Left lung (tissue), 4 donors: ENCODE measurements at regions not wholly inside any gene's neighbourhood (a gene's known extent, or its start where the extent isn't known, plus 50 kb on each side); places are given as distances from the start of the nearest gene placed in this dataset.
A peak's percentile ranks its signal among the peaks of the same experiment; 100 is the strongest.
"Not testable (repeated sequence)": the region's sequence is repeated elsewhere in the genome, so short reads cannot be mapped to it uniquely, and the experiment has no call there.

ENCODE experiments used
- ATAC-seq: fragments of 200-7000 bp; cut with Tn5 transposase; one replicate; pipeline ENCODE4 v1.9.1; 2020; ENCODE audit warnings: moderate library complexity
- DNase-seq, 4 donors: peaks; one replicate each; pipeline ENCODE4 v3.0.0-alpha.2; 2013 to 2020
- H3K27ac ChIP-seq, 2 donors: fragments of 200-600 bp; sonication (generic) in 1 of 2; one replicate each; pipeline versions ENCODE4 v1.5.0 to v1.8.0; 2020 to 2021
- H3K27me3 ChIP-seq, 2 donors: fragments of 200-600 bp; sonication (generic) in 1 of 2; one replicate each; pipeline versions ENCODE4 v1.5.0 to v1.8.0; 2020 to 2021
- H3K36me3 ChIP-seq, 2 donors: fragments of 200-600 bp; sonication (generic) in 1 of 2; one replicate each; pipeline versions ENCODE4 v1.5.0 to v1.8.0; 2020 to 2021
- H3K4me1 ChIP-seq, 2 donors: fragments of 200-600 bp; one replicate each; pipeline ENCODE4 v1.8.0; 2021
- H3K4me3 ChIP-seq, 2 donors: fragments of 200-600 bp; sonication (generic) in 1 of 2; one replicate each; pipeline versions ENCODE4 v1.5.0 to v1.8.0; 2020 to 2021; ENCODE audit warnings: mild to moderate bottlenecking in 1 of 2
- H3K9me3 ChIP-seq, 2 donors: fragments of 200-600 bp; sonication (generic) in 1 of 2; one replicate each; pipeline versions ENCODE4 v1.5.0 to v1.8.0; 2020 to 2021
- CTCF ChIP-seq, 2 donors: fragments of 200-600 bp; sonication (generic) in 1 of 2; IDR thresholded peaks; one replicate each; pipeline versions ENCODE4 v1.5.0 to v1.8.0; 2021; ENCODE audit warnings: antibody characterized with exemption in 2 of 2
- intact Hi-C, 2 donors: fragments of 100-400 bp; cut with DNase I; formaldehyde crosslinking; loops; one replicate each; pipeline versions ENCODE4 v1.11.2 to v1.14.2; 2022
- donor health status: DM: no; HTN: yes; CAD: no.
- donor health status: DM: no; HTN: no; CAD: no.

- ATAC-seq = peak; percentile 25
- H3K27ac ChIP-seq = peak overlapping the region in 1 of 2 donors; percentile 73
- no peak for TF ChIP-seq CTCF (IDR thresholded peaks at IDR 0.05)
- no peak overlapping the region for H3K4me3 ChIP-seq
- DNase-seq = no peak
- no peaks in the 10 kb centered on the region for H3K36me3 ChIP-seq
- H3K27me3 ChIP-seq = no peaks in the 10 kb centered on the region
- intact Hi-C loops = no loop called here
- no peaks in the 10 kb centered on the region for H3K9me3 ChIP-seq
- peaks cover 0 to 3% of the 10 kb centered on the region in 2 donors for H3K4me1 ChIP-seq
These were observed 238.7 kb upstream of the SEL1L start for GRCh38 chr14:81772381-81772780.

GRCh38 chr14:81776531-81776930, 242.9 kb upstream of the SEL1L start:
- Histone ChIP-seq H3K9me3 (peaks cover 0 to 2% of the 10 kb centered on the region in 2 donors), H3K27me3 (no peaks in the 10 kb centered on the region), H3K4me1 (peaks cover 0 to 3% of the 10 kb centered on the region in 2 donors), H3K4me3 (no peak overlapping the region), H3K27ac (no peak overlapping the region), H3K36me3 (no peaks in the 10 kb centered on the region)
- DNase-seq (no peak), ATAC-seq (no peak)
- no peak for TF ChIP-seq CTCF (IDR thresholded peaks at IDR 0.05)
- intact Hi-C loops = no loop called here

GRCh38 chr14:81781798-81782197, 248.1 kb upstream of the SEL1L start:
- H3K4me1 ChIP-seq, H3K36me3 ChIP-seq, H3K9me3 ChIP-seq, H3K27me3 ChIP-seq, ATAC-seq, DNase-seq, intact Hi-C loops, H3K4me3 ChIP-seq, H3K27ac ChIP-seq: not testable (repeated sequence)

GRCh38 chr14:81784084-81784483, 250.4 kb upstream of the SEL1L start:
- Histone ChIP-seq H3K36me3 (no peaks in the 10 kb centered on the region), H3K4me1 (no peaks in the 10 kb centered on the region), H3K4me3 (no peak overlapping the region), H3K9me3 (peaks cover 0 to 2% of the 10 kb centered on the region in 2 donors), H3K27ac (no peak overlapping the region), H3K27me3 (no peaks in the 10 kb centered on the region)
- DNase-seq (no peak), ATAC-seq (no peak)
- no peak for TF ChIP-seq CTCF (IDR thresholded peaks at IDR 0.05)
- intact Hi-C loops = no loop called here

GRCh38 chr14:81797315-81797714, 263.7 kb upstream of the SEL1L start:
- no peak for TF ChIP-seq CTCF (IDR thresholded peaks at IDR 0.05)
- Histone ChIP-seq H3K9me3 (no peaks in the 10 kb centered on the region), H3K4me1 (no peaks in the 10 kb centered on the region), H3K4me3 (no peak overlapping the region), H3K27ac (no peak overlapping the region), H3K27me3 (no peaks in the 10 kb centered on the region), H3K36me3 (no peaks in the 10 kb centered on the region)
- DNase-seq (no peak), ATAC-seq (no peak)
- intact Hi-C loops = no loop called here

GRCh38 chr14:81801921-81802320, 268.3 kb upstream of the SEL1L start:
- no peak for DNase-seq
- no peak for TF ChIP-seq CTCF (IDR thresholded peaks at IDR 0.05)
- Histone ChIP-seq H3K27ac (no peak overlapping the region), H3K4me1 (no peaks in the 10 kb centered on the region), H3K4me3 (no peak overlapping the region), H3K36me3 (no peaks in the 10 kb centered on the region), H3K9me3 (no peaks in the 10 kb centered on the region), H3K27me3 (no peaks in the 10 kb centered on the region)
- intact Hi-C loops = no loop called here
- no peak for ATAC-seq
